SK-N-SH treated with all-trans-retinoic acid at 6 μM for 48 hours (cell line): ENCODE measurements at regions not wholly inside any gene's neighbourhood (a gene's known extent, or its start where the extent isn't known, plus 50 kb on each side); places are given as distances from the start of the nearest gene placed in this dataset.

Source experiments
- ATAC-seq: fragments of 200-7000 bp; cut with Tn5 transposase; 3 replicates; pipeline ENCODE4 v1.9.1; 2020; ENCODE audit warnings: mild to moderate bottlenecking, moderate library complexity
- ARNTL ChIP-seq: fragments of 450-650 bp; formaldehyde crosslinking; IDR thresholded peaks from 2 replicates; pipeline ENCODE4 v1.5.0; 2020; ENCODE audit warnings: low read depth, mild to moderate bottlenecking, moderate library complexity, borderline replicate concordance
- BACH2 ChIP-seq: fragments of 250-450 bp; sonication (Bioruptor Pico); IDR thresholded peaks from 2 replicates; pipeline ENCODE4 v1.9.0; 2021; ENCODE audit warnings: mild to moderate bottlenecking, borderline replicate concordance
- CREB5 ChIP-seq: fragments of 250-450 bp; sonication (Bioruptor Pico); IDR thresholded peaks from 2 replicates; pipeline ENCODE4 v1.5.1; 2020; ENCODE audit warnings: low read depth, mild to moderate bottlenecking, moderate library complexity
- CSDC2 ChIP-seq: fragments of 250-450 bp; sonication (Bioruptor Pico); IDR thresholded peaks from 2 replicates; pipeline ENCODE4 v1.5.0; 2020; ENCODE audit warnings: mild to moderate bottlenecking, moderate library complexity
- CSRNP3 ChIP-seq: fragments of 250-450 bp; sonication (Bioruptor Pico); IDR thresholded peaks from 2 replicates; pipeline ENCODE4 v1.5.1; 2021; ENCODE audit warnings: mild to moderate bottlenecking, moderate library complexity
- ESRRG ChIP-seq: fragments of 250-450 bp; sonication (Bioruptor Pico); IDR thresholded peaks from 2 replicates; pipeline ENCODE4 v1.6.1; 2021; ENCODE audit warnings: mild to moderate bottlenecking
- GLIS3 ChIP-seq: fragments of 250-450 bp; sonication (Bioruptor Pico); IDR thresholded peaks from 2 replicates; pipeline ENCODE4 v1.5.0; 2020; ENCODE audit warnings: mild to moderate bottlenecking, moderate library complexity
- ISL1 ChIP-seq: fragments of 250-450 bp; sonication (Bioruptor Pico); IDR thresholded peaks from 2 replicates; pipeline ENCODE4 v2.1.2; 2022; ENCODE audit warnings: mild to moderate bottlenecking, moderate library complexity
- OSR1 ChIP-seq: fragments of 250-450 bp; sonication (Bioruptor Pico); IDR thresholded peaks from 2 replicates; pipeline ENCODE4 v1.8.0; 2022; ENCODE audit warnings: moderate library complexity, mild to moderate bottlenecking, inconsistent platforms
- PATZ1 ChIP-seq: fragments of 250-450 bp; sonication (Bioruptor Pico); IDR thresholded peaks from 2 replicates; pipeline ENCODE4 v1.8.0; 2020; ENCODE audit warnings: mild to moderate bottlenecking, moderate library complexity, borderline replicate concordance
- POU6F1 ChIP-seq: fragments of 250-450 bp; sonication (Bioruptor Pico); IDR thresholded peaks from 2 replicates; pipeline ENCODE4 v1.8.0; 2021; ENCODE audit warnings: low read depth, mild to moderate bottlenecking, moderate library complexity, borderline replicate concordance
- PPARA ChIP-seq: fragments of 250-450 bp; sonication (Bioruptor Pico); IDR thresholded peaks from 2 replicates; pipeline ENCODE4 v1.5.0; 2020; ENCODE audit warnings: mild to moderate bottlenecking, borderline replicate concordance
- RARB ChIP-seq: fragments of 250-450 bp; sonication (Bioruptor Pico); IDR thresholded peaks from 2 replicates; pipeline ENCODE4 v1.8.0; 2021; ENCODE audit warnings: mild to moderate bottlenecking, moderate library complexity
- SNAI2 ChIP-seq: fragments of 250-450 bp; sonication (Bioruptor Pico); IDR thresholded peaks from 2 replicates; pipeline ENCODE4 v1.5.0; 2020; ENCODE audit warnings: mild to moderate bottlenecking, moderate library complexity
- TCF4 ChIP-seq: fragments of 250-450 bp; sonication (Bioruptor Pico); IDR thresholded peaks from 2 replicates; pipeline ENCODE4 v1.8.0; 2021; ENCODE audit warnings: mild to moderate bottlenecking, moderate library complexity, borderline replicate concordance
- TOX ChIP-seq: fragments of 250-450 bp; sonication (Bioruptor Pico); IDR thresholded peaks from 2 replicates; pipeline ENCODE4 v1.8.0; 2021; ENCODE audit warnings: mild to moderate bottlenecking, moderate library complexity, borderline replicate concordance
- TSHZ2 ChIP-seq: fragments of 250-450 bp; sonication (Bioruptor Pico); IDR thresholded peaks from 2 replicates; pipeline ENCODE4 v1.5.0; 2020; ENCODE audit warnings: mild to moderate bottlenecking, moderate library complexity
- ZC3H10 ChIP-seq: fragments of 250-450 bp; sonication (Bioruptor Pico); IDR thresholded peaks from 2 replicates; pipeline ENCODE4 v1.5.1; 2021; ENCODE audit warnings: mild to moderate bottlenecking, moderate library complexity
- ZFP3 ChIP-seq: fragments of 250-450 bp; sonication (Bioruptor Pico); IDR thresholded peaks from 2 replicates; pipeline ENCODE4 v1.5.0; 2020; ENCODE audit warnings: mild to moderate bottlenecking, moderate library complexity
- ZNF70 ChIP-seq: fragments of 450-650 bp; formaldehyde crosslinking; IDR thresholded peaks from 2 replicates; pipeline ENCODE4 v1.5.0; 2020; ENCODE audit warnings: mild to moderate bottlenecking, moderate library complexity

GRCh38 chr18:76167845-76168621 lies 327.0 kb downstream of the ZNF516 start (continued):
- no peak for TF ChIP-seq TSHZ2 (CRISPR knock-in tag)
- TF ChIP-seq, all 23 proteins: peak for 0

- TF ChIP-seq ESRRG (CRISPR knock-in tag) (no peak), TOX (CRISPR knock-in tag) (no peak), CREB5 (CRISPR knock-in tag) (no peak), POU6F1 (CRISPR knock-in tag) (no peak), TCF4 (CRISPR knock-in tag) (no peak)
- no peak for ATAC-seq
These were observed 327.6 kb downstream of the ZNF516 start for GRCh38 chr18:76167410-76167809.

GRCh38 chr18:76162886-76163285 lies 332.2 kb downstream of the ZNF516 start:
- TF ChIP-seq PATZ1 (CRISPR knock-in tag), result no peak
- no peak for TF ChIP-seq ZC3H10
- TF ChIP-seq, all 23 proteins: peak for 0
- ATAC-seq, result no peak

GRCh38 chr18:76161983-76162382 lies 333.1 kb downstream of the ZNF516 start:
- no peak for ATAC-seq
- TF ChIP-seq RARB (CRISPR knock-in tag) (no peak), PPARA (CRISPR knock-in tag) (no peak), OSR1 (CRISPR knock-in tag) (no peak), TOX (CRISPR knock-in tag) (no peak), ISL1 (CRISPR knock-in tag) (no peak), ARNTL (CRISPR knock-in tag) (no peak), GLIS3 (CRISPR knock-in tag) (no peak), ZNF70 (CRISPR knock-in tag) (no peak), CSRNP3 (CRISPR knock-in tag) (no peak), SNAI2 (no peak), TCF4 (CRISPR knock-in tag) (no peak), ESRRG (CRISPR knock-in tag) (no peak), CREB5 (CRISPR knock-in tag) (no peak), ZFP3 (CRISPR knock-in tag) (no peak), CSDC2 (CRISPR knock-in tag) (no peak), POU6F1 (CRISPR knock-in tag) (no peak), BACH2 (CRISPR knock-in tag) (no peak), PATZ1 (CRISPR knock-in tag) (no peak), ZC3H10 (no peak)
